ENCODE measurements at regions not wholly inside any gene's neighbourhood (a gene's known extent, or its start where the extent isn't known, plus 50 kb on each side); places are given as distances from the start of the nearest gene placed in this dataset.

- H3K4me3 ChIP-seq (ENCODE audit: low read depth, low read length) = no peak overlapping the region
- no peak for TF ChIP-seq CTCF (conservative IDR thresholded peaks at IDR 0.05; ENCODE audit: low read depth, low read length)
- no peak for DNase-seq (ENCODE audit: low read depth)
These were observed 107.4 kb downstream of the RPS29 start for GRCh38 chr14:49478784-49479183.

- DNase-seq (ENCODE audit: low read depth) = no peak
- no peak overlapping the region for H3K4me3 ChIP-seq (ENCODE audit: low read depth, low read length)
- TF ChIP-seq CTCF (conservative IDR thresholded peaks at IDR 0.05; ENCODE audit: low read depth, low read length) = no peak
These were observed 119.1 kb downstream of the RPS29 start for GRCh38 chr14:49467091-49467490.

GRCh38 chr14:49464885-49465284 lies 121.3 kb downstream of the RPS29 start:
- no peak overlapping the region for H3K4me3 ChIP-seq (ENCODE audit: low read depth, low read length)
- no peak for DNase-seq (ENCODE audit: low read depth)
- TF ChIP-seq CTCF (conservative IDR thresholded peaks at IDR 0.05; ENCODE audit: low read depth, low read length) = peak; percentile 41

- TF ChIP-seq CTCF (conservative IDR thresholded peaks at IDR 0.05; ENCODE audit: low read depth, low read length) = no peak
- no peak overlapping the region for H3K4me3 ChIP-seq (ENCODE audit: low read depth, low read length)
- DNase-seq (ENCODE audit: low read depth) = no peak
These were observed 123.0 kb downstream of the RPS29 start for GRCh38 chr14:49463146-49463545.

GRCh38 chr14:49461529-49462401 lies 124.4 kb downstream of the RPS29 start:
- DNase-seq (ENCODE audit: low read depth) = peak; percentile 32
- peak; percentile 79 for TF ChIP-seq CTCF (conservative IDR thresholded peaks at IDR 0.05; ENCODE audit: low read depth, low read length)
- no peak overlapping the region for H3K4me3 ChIP-seq (ENCODE audit: low read depth, low read length)

- TF ChIP-seq CTCF (conservative IDR thresholded peaks at IDR 0.05; ENCODE audit: low read depth, low read length) = no peak
These were observed 125.5 kb downstream of the RPS29 start for GRCh38 chr14:49460662-49461061.

GRCh38 chr14:49456589-49456988 lies 129.6 kb downstream of the RPS29 start:
- DNase-seq (ENCODE audit: low read depth) = no peak
- TF ChIP-seq CTCF (conservative IDR thresholded peaks at IDR 0.05; ENCODE audit: low read depth, low read length) = no peak

More at GRCh38 chr14:49460662-49461061, 125.5 kb downstream of the RPS29 start:
- H3K4me3 ChIP-seq (ENCODE audit: low read depth, low read length) = no peak overlapping the region
- DNase-seq (ENCODE audit: low read depth) = no peak

More at GRCh38 chr14:49456589-49456988, 129.6 kb downstream of the RPS29 start:
- H3K4me3 ChIP-seq (ENCODE audit: low read depth, low read length) = no peak overlapping the region
